22Rv1 (cell line): ENCODE measurements at regions not wholly inside any gene's neighbourhood (a gene's known extent, or its start where the extent isn't known, plus 50 kb on each side); places are given as distances from the start of the nearest gene placed in this dataset.

Experiments used
- H3K27ac ChIP-seq: fragments of 450-650 bp; 2 replicates; pipeline ENCODE4 v1.5.1; 2017
- CTCF ChIP-seq: fragments of 450-650 bp; IDR thresholded peaks from 2 replicates; pipeline ENCODE4 v1.5.1; 2017; ENCODE audit warnings: mild to moderate bottlenecking
- ZFX ChIP-seq: fragments of 450-650 bp; IDR thresholded peaks from 2 replicates; pipeline ENCODE4 v1.6.1; 2017; ENCODE audit warnings: antibody characterized with exemption, borderline replicate concordance

DNA sequence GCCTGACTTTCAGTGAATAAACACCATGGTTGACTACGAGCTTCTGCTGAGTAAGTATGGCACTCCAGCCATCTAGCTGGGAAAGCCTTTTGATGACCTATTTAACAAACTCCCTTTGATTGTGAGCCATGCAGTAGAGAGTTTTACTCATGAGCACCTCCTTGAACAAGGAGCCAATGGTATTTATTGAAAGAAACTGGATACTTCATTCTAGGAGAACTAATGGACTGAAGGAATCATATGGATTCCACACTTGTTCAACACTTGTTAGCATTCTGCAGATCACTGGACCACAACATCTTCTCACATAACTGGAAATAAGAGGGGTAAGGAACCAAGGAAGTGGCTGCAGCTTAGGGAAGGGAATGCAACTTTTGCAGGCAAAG, 320.9 kb upstream of the ETAA1 start:
- H3K27ac ChIP-seq, result no peak overlapping the region
- TF ChIP-seq CTCF (no peak), ZFX (no peak)

GRCh38 chr2:67079729-67080128, 317.4 kb upstream of the ETAA1 start:
- no peak overlapping the region for H3K27ac ChIP-seq
- TF ChIP-seq CTCF (no peak), ZFX (no peak)

GRCh38 chr2:67082813-67083212, 314.3 kb upstream of the ETAA1 start:
- no peak overlapping the region for H3K27ac ChIP-seq
- TF ChIP-seq CTCF (no peak), ZFX (no peak)

GRCh38 chr2:67083951-67084350, 313.2 kb upstream of the ETAA1 start:
- no peak overlapping the region for H3K27ac ChIP-seq
- TF ChIP-seq ZFX (no peak), CTCF (no peak)

- TF ChIP-seq ZFX (no peak), CTCF (no peak)
- H3K27ac ChIP-seq, result no peak overlapping the region
These were observed 312.0 kb upstream of the ETAA1 start for GRCh38 chr2:67085146-67085545.

- no peak overlapping the region for H3K27ac ChIP-seq
- TF ChIP-seq ZFX (no peak), CTCF (no peak)
These were observed 305.5 kb upstream of the ETAA1 start for GRCh38 chr2:67091681-67092080.

DNA sequence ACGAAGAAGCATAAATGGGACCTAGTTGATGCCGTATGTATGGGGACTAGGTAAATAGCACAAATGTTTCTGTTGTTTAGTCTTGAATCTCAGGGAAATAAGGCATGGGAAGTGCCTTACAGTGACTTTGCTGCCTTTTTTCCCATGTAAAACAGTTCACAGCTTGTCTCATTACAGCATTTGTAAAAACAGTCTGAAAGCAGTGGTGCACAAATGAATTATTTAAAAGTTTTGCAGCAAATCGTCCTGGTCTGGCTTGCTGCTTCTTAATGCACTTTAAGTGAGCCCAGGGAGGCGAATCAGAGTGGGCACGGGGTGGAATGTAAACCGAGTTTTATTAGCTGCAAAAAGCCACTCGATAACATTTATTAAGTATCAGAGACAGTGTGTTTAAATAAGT, 302.0 kb upstream of the ETAA1 start:
- no peak for TF ChIP-seq CTCF
- TF ChIP-seq ZFX, result no peak
- no peak overlapping the region for H3K27ac ChIP-seq
